ENCODE measurements at regions not wholly inside any gene's neighbourhood (a gene's known extent, or its start where the extent isn't known, plus 50 kb on each side); places are given as distances from the start of the nearest gene placed in this dataset.

DNA sequence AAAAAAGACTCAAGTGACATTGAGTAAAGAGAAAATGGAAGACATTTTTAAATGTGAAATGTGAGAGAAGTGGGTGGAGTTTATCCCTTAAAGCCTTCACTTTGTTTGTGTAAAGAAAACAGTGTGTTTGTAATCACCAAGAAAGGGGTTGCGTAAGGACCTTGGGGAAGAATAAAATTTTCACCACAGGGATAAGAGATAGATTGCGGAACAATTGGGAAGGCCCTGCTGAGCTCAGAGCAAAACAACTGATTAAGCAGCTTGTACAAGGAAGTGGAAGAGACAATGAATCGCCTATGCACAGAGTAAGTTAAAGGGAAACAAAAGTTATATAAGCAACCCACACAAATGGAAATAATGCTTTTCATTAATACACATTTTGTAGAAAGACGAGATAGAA is 327.7 kb downstream of the RAD51AP2 start:
- TF ChIP-seq, protein P1, sequence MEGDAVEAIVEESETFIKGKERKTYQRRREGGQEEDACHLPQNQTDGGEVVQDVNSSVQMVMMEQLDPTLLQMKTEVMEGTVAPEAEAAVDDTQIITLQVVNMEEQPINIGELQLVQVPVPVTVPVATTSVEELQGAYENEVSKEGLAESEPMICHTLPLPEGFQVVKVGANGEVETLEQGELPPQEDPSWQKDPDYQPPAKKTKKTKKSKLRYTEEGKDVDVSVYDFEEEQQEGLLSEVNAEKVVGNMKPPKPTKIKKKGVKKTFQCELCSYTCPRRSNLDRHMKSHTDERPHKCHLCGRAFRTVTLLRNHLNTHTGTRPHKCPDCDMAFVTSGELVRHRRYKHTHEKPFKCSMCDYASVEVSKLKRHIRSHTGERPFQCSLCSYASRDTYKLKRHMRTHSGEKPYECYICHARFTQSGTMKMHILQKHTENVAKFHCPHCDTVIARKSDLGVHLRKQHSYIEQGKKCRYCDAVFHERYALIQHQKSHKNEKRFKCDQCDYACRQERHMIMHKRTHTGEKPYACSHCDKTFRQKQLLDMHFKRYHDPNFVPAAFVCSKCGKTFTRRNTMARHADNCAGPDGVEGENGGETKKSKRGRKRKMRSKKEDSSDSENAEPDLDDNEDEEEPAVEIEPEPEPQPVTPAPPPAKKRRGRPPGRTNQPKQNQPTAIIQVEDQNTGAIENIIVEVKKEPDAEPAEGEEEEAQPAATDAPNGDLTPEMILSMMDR (IDR thresholded peaks at IDR 0.05; ENCODE audit: insufficient read depth, low read depth, low read length), result no peak
- no peak for TF ChIP-seq EZH2 (IDR thresholded peaks at IDR 0.05; ENCODE audit: insufficient read depth, low read length)
- Histone ChIP-seq H3K9ac (ENCODE audit: low read length) (no peak overlapping the region), H3K4me1 (ENCODE audit: insufficient read depth, low read length) (no peaks in the 10 kb centered on the region), H3K27me3 (ENCODE audit: insufficient read depth, low read length) (no peaks in the 10 kb centered on the region), H4K20me1 (ENCODE audit: insufficient read depth, low read length) (no peaks in the 10 kb centered on the region), H3K79me2 (ENCODE audit: insufficient read depth, low read length) (no peaks in the 10 kb centered on the region), H2AFZ (ENCODE audit: low read depth, low read length) (no peak overlapping the region), H3K4me2 (ENCODE audit: low read length) (no peak overlapping the region), H3K4me3 (ENCODE audit: insufficient read depth, low read depth, low read length) (no peak overlapping the region), H3K9me3 (ENCODE audit: insufficient read depth, low read depth, low read length) (no peaks in the 10 kb centered on the region), H3K36me3 (ENCODE audit: insufficient read depth, low read length) (no peaks in the 10 kb centered on the region), H3K27ac (ENCODE audit: low read depth, low read length) (no peak overlapping the region)
- FAIRE-seq (no peak), DNase-seq (ENCODE audit: low read depth) (no peak)
- Mint-ChIP-seq H3K27me3 (ENCODE audit: low read depth, unreplicated experiment) (peaks cover 2% of the 10 kb centered on the region), H3K9me3 (ENCODE audit: unreplicated experiment) (no peaks in the 10 kb centered on the region), H3K4me3 (ENCODE audit: unreplicated experiment) (no peak overlapping the region), H3K4me1 (ENCODE audit: low read depth, unreplicated experiment) (peaks cover 5% of the 10 kb centered on the region), H3K36me3 (ENCODE audit: low read depth, unreplicated experiment) (no peaks in the 10 kb centered on the region), H3K27ac (ENCODE audit: unreplicated experiment) (no peak overlapping the region)

DNA sequence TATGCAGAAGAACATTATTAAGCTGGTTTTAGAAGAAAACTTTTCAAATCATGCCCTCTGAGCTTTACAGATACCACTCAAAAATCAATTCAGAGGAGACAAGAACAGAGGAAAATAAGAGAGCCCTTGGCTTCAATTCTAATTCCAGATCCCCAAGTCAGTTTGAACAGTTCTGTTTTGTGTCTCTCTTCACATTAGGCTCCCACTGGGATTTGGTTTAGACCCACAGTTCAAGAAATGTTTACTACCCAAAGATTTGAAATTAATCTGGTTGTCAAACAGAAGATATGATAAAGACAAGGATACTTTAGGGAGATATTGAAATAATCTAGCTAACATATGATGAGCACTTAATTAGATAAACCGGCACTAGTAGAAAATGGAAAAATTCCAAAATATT is 329.5 kb downstream of the RAD51AP2 start:
- no peak for FAIRE-seq

DNA sequence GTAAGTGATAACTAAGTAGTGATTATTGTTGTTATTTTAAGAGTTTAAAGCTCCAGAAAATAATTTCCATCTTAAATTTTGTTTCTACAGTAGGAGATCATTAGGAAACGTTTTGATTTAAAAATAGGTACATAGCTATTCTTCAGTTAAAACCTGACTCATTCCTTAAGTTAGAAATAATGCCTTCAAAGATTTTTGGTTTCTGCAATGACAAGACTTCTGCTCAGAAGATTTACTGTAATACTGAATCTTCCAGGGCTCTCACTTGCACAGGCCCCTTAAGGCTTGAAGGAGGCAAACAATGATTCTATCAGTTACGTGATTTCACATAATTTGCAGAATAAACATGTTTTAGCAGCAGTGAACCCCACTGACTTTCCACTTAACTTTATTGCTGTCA is 333.7 kb downstream of the RAD51AP2 start:
- no peak overlapping the region for H3K27ac Mint-ChIP-seq (ENCODE audit: unreplicated experiment)
- peaks cover 2% of the 10 kb centered on the region for H3K4me1 Mint-ChIP-seq (ENCODE audit: low read depth, unreplicated experiment)
- no peak for TF ChIP-seq EZH2 (IDR thresholded peaks at IDR 0.05; ENCODE audit: insufficient read depth, low read length)
- TF ChIP-seq, protein P1 (IDR thresholded peaks at IDR 0.05; ENCODE audit: insufficient read depth, low read depth, low read length), result no peak
- no peaks in the 10 kb centered on the region for H3K9me3 Mint-ChIP-seq (ENCODE audit: unreplicated experiment)
- H3K36me3 Mint-ChIP-seq (ENCODE audit: low read depth, unreplicated experiment), result no peaks in the 10 kb centered on the region
- H3K79me2 ChIP-seq (ENCODE audit: insufficient read depth, low read length), result no peaks in the 10 kb centered on the region
- no peaks in the 10 kb centered on the region for H3K36me3 ChIP-seq (ENCODE audit: insufficient read depth, low read length)
- H3K27me3 ChIP-seq (ENCODE audit: insufficient read depth, low read length), result no peaks in the 10 kb centered on the region
- DNase-seq (ENCODE audit: low read depth) (no peak), FAIRE-seq (no peak)
- H3K4me1 ChIP-seq (ENCODE audit: insufficient read depth, low read length), result no peaks in the 10 kb centered on the region
- H3K4me2 ChIP-seq (ENCODE audit: low read length), result no peak overlapping the region
- no peaks in the 10 kb centered on the region for H3K9me3 ChIP-seq (ENCODE audit: insufficient read depth, low read depth, low read length)
- H3K27ac ChIP-seq (ENCODE audit: low read depth, low read length), result no peak overlapping the region
- H3K27me3 Mint-ChIP-seq (ENCODE audit: low read depth, unreplicated experiment), result peaks cover 2% of the 10 kb centered on the region
- H3K4me3 ChIP-seq (ENCODE audit: insufficient read depth, low read depth, low read length), result no peak overlapping the region
- H3K4me3 Mint-ChIP-seq (ENCODE audit: unreplicated experiment), result no peak overlapping the region
- H4K20me1 ChIP-seq (ENCODE audit: insufficient read depth, low read length), result no peaks in the 10 kb centered on the region
- no peak overlapping the region for H3K9ac ChIP-seq (ENCODE audit: low read length)
- H2AFZ ChIP-seq (ENCODE audit: low read depth, low read length), result no peak overlapping the region

More for the DNA sequence above, 329.5 kb downstream of the RAD51AP2 start:
- no peaks in the 10 kb centered on the region for H3K4me1 ChIP-seq (ENCODE audit: insufficient read depth, low read length)
- DNase-seq (ENCODE audit: low read depth), result no peak
- H2AFZ ChIP-seq (ENCODE audit: low read depth, low read length), result no peak overlapping the region
- H3K27ac ChIP-seq (ENCODE audit: low read depth, low read length), result no peak overlapping the region
- no peaks in the 10 kb centered on the region for H3K79me2 ChIP-seq (ENCODE audit: insufficient read depth, low read length)
- H3K27me3 Mint-ChIP-seq (ENCODE audit: low read depth, unreplicated experiment), result peaks cover 2% of the 10 kb centered on the region
- H3K4me2 ChIP-seq (ENCODE audit: low read length), result no peak overlapping the region
- H3K4me1 Mint-ChIP-seq (ENCODE audit: low read depth, unreplicated experiment), result no peaks in the 10 kb centered on the region
- H3K9me3 ChIP-seq (ENCODE audit: insufficient read depth, low read depth, low read length), result no peaks in the 10 kb centered on the region
- no peaks in the 10 kb centered on the region for H4K20me1 ChIP-seq (ENCODE audit: insufficient read depth, low read length)
- no peaks in the 10 kb centered on the region for H3K27me3 ChIP-seq (ENCODE audit: insufficient read depth, low read length)
- H3K4me3 ChIP-seq (ENCODE audit: insufficient read depth, low read depth, low read length), result no peak overlapping the region
- H3K27ac Mint-ChIP-seq (ENCODE audit: unreplicated experiment), result no peak overlapping the region
- H3K36me3 Mint-ChIP-seq (ENCODE audit: low read depth, unreplicated experiment), result no peaks in the 10 kb centered on the region
- TF ChIP-seq EZH2 (IDR thresholded peaks at IDR 0.05; ENCODE audit: insufficient read depth, low read length), result no peak
- TF ChIP-seq, protein P1 (IDR thresholded peaks at IDR 0.05; ENCODE audit: insufficient read depth, low read depth, low read length), result no peak
- no peaks in the 10 kb centered on the region for H3K9me3 Mint-ChIP-seq (ENCODE audit: unreplicated experiment)
- H3K4me3 Mint-ChIP-seq (ENCODE audit: unreplicated experiment), result no peak overlapping the region
- H3K36me3 ChIP-seq (ENCODE audit: insufficient read depth, low read length), result no peaks in the 10 kb centered on the region
- H3K9ac ChIP-seq (ENCODE audit: low read length), result no peak overlapping the region
